Transverse colon (tissue), 4 donors: ENCODE measurements at regions not wholly inside any gene's neighbourhood (a gene's known extent, or its start where the extent isn't known, plus 50 kb on each side); places are given as distances from the start of the nearest gene placed in this dataset.

Experiments used
- DNase-seq: peaks from one replicate; pipeline ENCODE4 v3.0.0-alpha.2; 2019
- H3K27ac ChIP-seq, 4 donors: fragments of 200-600 bp; sonication (generic); 2 replicates each; pipeline ENCODE4 v1.5.1; 2016 to 2018; ENCODE audit warnings: inconsistent platforms in 4 of 4
- H3K27me3 ChIP-seq: fragments of 200-600 bp; sonication (generic); 2 replicates; pipeline ENCODE4 v1.5.1; 2017; ENCODE audit warnings: inconsistent platforms
- H3K36me3 ChIP-seq, 4 donors: fragments of 200-600 bp; sonication (generic); 2 replicates each; pipeline ENCODE4 v1.5.1; 2017 to 2019; ENCODE audit warnings: inconsistent platforms in 4 of 4
- H3K4me1 ChIP-seq, 4 donors: fragments of 200-600 bp; sonication (generic); 2 replicates each; pipeline ENCODE4 v1.5.1; 2017 to 2020; ENCODE audit warnings: inconsistent platforms in 4 of 4
- H3K4me3 ChIP-seq, 4 donors: fragments of 200-600 bp; sonication (generic); 1 replicate in 1 of 4; 2 replicates in 3 of 4; pipeline versions ENCODE4 v1.5.1 to v1.6.1; 2017 to 2019; ENCODE audit warnings: inconsistent platforms in 4 of 4
- H3K9me3 ChIP-seq, 2 donors: fragments of 200-600 bp; sonication (generic); 2 replicates each; pipeline ENCODE4 v1.5.1; 2017 to 2019; ENCODE audit warnings: inconsistent platforms in 2 of 2
- EP300 ChIP-seq: sonication (generic); formaldehyde crosslinking; IDR thresholded peaks from one replicate; pipeline ENCODE4 v1.6.1; 2017; ENCODE audit warnings: antibody characterized with exemption, low read depth
- POLR2A ChIP-seq: fragments of 450-650 bp; IDR thresholded peaks from one replicate; pipeline ENCODE4 v1.6.1; 2016; ENCODE audit warnings: antibody characterized with exemption, mild to moderate bottlenecking, moderate library complexity
- POLR2AphosphoS5 ChIP-seq, 3 donors: sonication (generic); formaldehyde crosslinking; IDR thresholded peaks; one replicate each; pipeline ENCODE4 v1.6.1; 2016; ENCODE audit warnings: antibody characterized with exemption in 3 of 3
- WGBS, 2 donors: methylation state at CpG; one replicate each; pipeline ENCODE4 v1.1.5; 2018; ENCODE audit warnings: low coverage in 1 of 2; 5-methylcytosine and 5-hydroxymethylcytosine counted together
- in situ Hi-C, 4 donors: fragments of 200-750 bp; cut with MboI; loops; one replicate each; pipeline versions ENCODE4 v1.15.0 to v1.15.1; 2017; ENCODE audit warnings: low sequenced_read_pairs in 3 of 4, low pct_ligation_motif_present in 1 of 4, low pct_unique_long_range_greater_than_20kb in 1 of 4
- intact Hi-C: fragments of 100-400 bp; cut with DNase I; formaldehyde crosslinking; loops from one replicate; pipeline ENCODE4 v1.15.1; 2023; ENCODE audit warnings: low total_unique reads
- TF ChIP-seq, protein P1 (sequence below), 5 experiments: fragments of 200-600 bp in 3 of 5; fragments of 450-650 bp in 2 of 5; sonication (generic) in 3 of 5; IDR thresholded peaks; 1 replicate in 2 of 5; 2 replicates in 3 of 5; pipeline ENCODE4 v1.5.1; 2016 to 2017; ENCODE audit warnings: antibody characterized with exemption in 5 of 5, inconsistent platforms in 3 of 5, mild to moderate bottlenecking in 2 of 5, moderate library complexity in 1 of 5

DNA sequence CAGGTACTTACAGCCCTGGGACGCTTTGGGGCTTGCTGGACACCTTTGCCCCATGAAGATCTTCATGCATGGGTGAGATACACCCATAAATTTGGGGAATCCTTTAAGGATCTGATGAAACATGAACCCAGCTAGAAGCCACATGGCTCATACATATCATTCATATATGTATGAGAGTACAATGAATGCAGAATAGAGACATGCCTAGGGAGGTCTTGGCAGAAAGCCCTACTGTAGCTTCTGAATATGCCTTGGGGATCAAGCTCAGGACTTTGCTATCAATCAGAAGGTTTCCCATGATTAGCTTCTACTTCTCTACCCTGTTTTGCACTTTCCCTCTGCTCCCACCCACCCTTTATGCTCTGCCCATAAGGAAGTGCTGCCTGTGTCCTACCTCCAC lies 368.4 kb downstream of the LPIN1 start:
- Histone ChIP-seq H3K4me3 (no peak overlapping the region), H3K9me3 (no peaks in the 10 kb centered on the region), H3K36me3 (no peaks in the 10 kb centered on the region), H3K27me3 (no peaks in the 10 kb centered on the region), H3K27ac (no peak overlapping the region), H3K4me1 (peaks cover 0 to 5% (median 1%) of the 10 kb centered on the region in 4 donors)
- in situ Hi-C loops (no loop called here), intact Hi-C loops (no loop called here)
- DNase-seq, result no peak
- TF ChIP-seq POLR2A (no peak), EP300 (no peak), POLR2AphosphoS5 (IDR thresholded peaks at IDR 0.05) (no peak)
- TF ChIP-seq, protein P1, sequence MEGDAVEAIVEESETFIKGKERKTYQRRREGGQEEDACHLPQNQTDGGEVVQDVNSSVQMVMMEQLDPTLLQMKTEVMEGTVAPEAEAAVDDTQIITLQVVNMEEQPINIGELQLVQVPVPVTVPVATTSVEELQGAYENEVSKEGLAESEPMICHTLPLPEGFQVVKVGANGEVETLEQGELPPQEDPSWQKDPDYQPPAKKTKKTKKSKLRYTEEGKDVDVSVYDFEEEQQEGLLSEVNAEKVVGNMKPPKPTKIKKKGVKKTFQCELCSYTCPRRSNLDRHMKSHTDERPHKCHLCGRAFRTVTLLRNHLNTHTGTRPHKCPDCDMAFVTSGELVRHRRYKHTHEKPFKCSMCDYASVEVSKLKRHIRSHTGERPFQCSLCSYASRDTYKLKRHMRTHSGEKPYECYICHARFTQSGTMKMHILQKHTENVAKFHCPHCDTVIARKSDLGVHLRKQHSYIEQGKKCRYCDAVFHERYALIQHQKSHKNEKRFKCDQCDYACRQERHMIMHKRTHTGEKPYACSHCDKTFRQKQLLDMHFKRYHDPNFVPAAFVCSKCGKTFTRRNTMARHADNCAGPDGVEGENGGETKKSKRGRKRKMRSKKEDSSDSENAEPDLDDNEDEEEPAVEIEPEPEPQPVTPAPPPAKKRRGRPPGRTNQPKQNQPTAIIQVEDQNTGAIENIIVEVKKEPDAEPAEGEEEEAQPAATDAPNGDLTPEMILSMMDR (IDR thresholded peaks at IDR 0.05), result no peak
- 0 to 30% methylated on average over 1 of the region's 1 CpG for WGBS, 2 donors

DNA sequence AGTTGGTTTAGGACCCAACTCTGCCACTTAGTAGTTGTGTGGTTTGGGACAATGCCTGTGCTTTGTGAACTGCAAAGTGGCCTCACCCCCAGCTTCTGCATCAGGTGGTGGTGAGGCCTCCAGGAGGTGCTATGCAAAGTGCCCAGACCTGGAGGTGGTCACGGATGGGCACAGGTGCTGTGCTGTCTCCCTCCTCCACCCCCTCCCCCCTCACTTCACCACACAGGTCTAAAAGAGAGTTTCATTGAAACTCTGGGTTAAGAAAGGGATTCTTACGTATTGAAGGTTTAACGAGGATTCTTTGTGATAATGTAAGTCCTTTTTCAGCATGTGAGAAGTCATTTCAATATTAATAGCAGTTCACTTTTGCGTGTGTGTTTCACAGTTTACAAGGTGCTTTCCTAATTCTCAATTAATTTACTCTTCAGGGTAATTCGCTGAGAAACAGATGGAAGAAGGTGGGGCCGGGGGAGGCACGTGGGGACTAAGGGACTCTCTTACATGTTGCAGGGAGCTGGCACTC lies 369.9 kb downstream of the LPIN1 start:
- in situ Hi-C loops, result no loop called here
- no peak for DNase-seq
- intact Hi-C loops, result no loop called here
- Histone ChIP-seq H3K4me3 (no peak overlapping the region), H3K27me3 (no peaks in the 10 kb centered on the region), H3K36me3 (no peaks in the 10 kb centered on the region), H3K27ac (no peak overlapping the region), H3K4me1 (no peaks in the 10 kb centered on the region), H3K9me3 (no peaks in the 10 kb centered on the region)
- TF ChIP-seq POLR2A, result no peak
- TF ChIP-seq, protein P1 (IDR thresholded peaks at IDR 0.05), result no peak
- TF ChIP-seq EP300, result no peak
- TF ChIP-seq POLR2AphosphoS5 (IDR thresholded peaks at IDR 0.05), result no peak
- WGBS, 2 donors, result 66 to 68% methylated on average over 7 of the region's 7 CpGs

DNA sequence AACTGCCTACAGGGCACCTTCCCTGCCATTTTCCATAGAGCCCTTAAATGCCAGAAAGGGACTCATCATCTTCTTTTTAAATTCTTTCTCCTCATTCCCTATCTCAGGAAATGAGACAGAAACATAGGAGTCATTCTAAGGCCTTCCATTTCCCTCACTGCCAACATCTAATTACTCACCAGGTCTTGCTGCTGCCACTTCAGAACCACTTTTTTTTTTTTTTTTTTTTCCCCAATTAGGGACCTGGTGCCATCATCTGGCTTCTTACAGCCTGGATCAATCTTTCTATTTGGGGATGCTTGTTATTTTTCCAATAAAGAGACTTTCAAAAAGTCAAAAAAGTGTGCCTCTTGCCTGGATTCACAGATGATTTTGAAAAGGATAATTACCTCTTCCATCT lies 373.4 kb downstream of the LPIN1 start:
- no peaks in the 10 kb centered on the region for H3K27me3 ChIP-seq
- no peak overlapping the region for H3K27ac ChIP-seq
- intact Hi-C loops, result loop anchor here (2.0 kb wide), 1 partner anchor 25 kb away; no protein-coding TSS in a partner anchor
- DNase-seq, result no peak
- no peaks in the 10 kb centered on the region for H3K9me3 ChIP-seq
- H3K4me1 ChIP-seq, result no peaks in the 10 kb centered on the region
- in situ Hi-C loops, result no loop called here
- no peaks in the 10 kb centered on the region for H3K36me3 ChIP-seq
- TF ChIP-seq, protein P1 (IDR thresholded peaks at IDR 0.05), result no peak
- H3K4me3 ChIP-seq, result no peak overlapping the region

DNA sequence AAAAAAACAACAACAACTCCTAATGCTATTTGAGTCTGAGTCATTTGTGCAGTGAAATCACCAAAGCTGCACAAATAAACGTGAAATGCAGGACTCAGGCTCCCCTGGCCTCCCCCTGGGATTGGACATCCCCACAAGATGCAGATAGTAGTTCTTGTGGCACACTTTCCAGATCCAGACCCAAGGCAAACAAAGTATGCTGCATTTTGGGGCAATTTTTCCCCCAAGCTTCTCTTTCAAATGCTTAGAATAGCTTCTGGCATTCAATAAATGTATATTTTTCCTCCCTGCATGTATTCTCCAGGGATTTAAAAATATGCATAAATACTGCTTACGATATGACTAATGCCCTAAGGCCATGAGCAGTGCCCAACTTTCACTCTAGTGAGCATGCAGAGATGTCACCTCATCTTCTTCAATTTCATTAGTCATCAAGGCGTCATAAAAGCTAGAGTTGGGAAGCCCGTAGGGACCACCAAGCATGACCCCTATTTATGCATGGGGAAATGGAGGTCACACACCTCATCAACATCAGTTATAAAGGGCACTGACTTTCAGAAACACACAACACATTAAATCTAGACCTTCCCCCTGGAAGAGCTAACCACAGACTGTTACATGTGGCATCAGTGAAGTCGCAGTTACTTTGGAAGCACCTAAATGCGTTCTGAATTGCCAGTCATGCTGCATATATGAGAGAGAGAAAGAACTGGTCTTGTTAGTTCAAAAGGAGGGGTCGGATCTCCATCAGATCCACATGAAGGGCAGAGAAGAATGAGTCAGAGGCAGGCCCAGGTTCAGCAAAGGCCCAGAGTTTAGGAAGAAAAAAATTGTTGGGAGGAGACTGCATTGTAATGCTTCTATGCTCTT lies 374.1 kb downstream of the LPIN1 start:
- in situ Hi-C loops, result no loop called here
- 75 to 83% methylated on average over 4 to 7 of the region's 7 CpGs for WGBS, 2 donors

More for the DNA sequence above, 374.1 kb downstream of the LPIN1 start:
- no peaks in the 10 kb centered on the region for H3K27me3 ChIP-seq
- no peak for TF ChIP-seq EP300
- TF ChIP-seq, protein P1 (IDR thresholded peaks at IDR 0.05), result no peak
- no peak for TF ChIP-seq POLR2AphosphoS5 (IDR thresholded peaks at IDR 0.05)
- no peak for TF ChIP-seq POLR2A
- no peak overlapping the region for H3K27ac ChIP-seq
- no peak overlapping the region for H3K4me3 ChIP-seq
- no peak for DNase-seq
- H3K4me1 ChIP-seq, result no peaks in the 10 kb centered on the region
- intact Hi-C loops, result loop anchor here (2.0 kb wide), 1 partner anchor 26 kb away; no protein-coding TSS in a partner anchor
- no peaks in the 10 kb centered on the region for H3K36me3 ChIP-seq
- no peaks in the 10 kb centered on the region for H3K9me3 ChIP-seq
